ENCODE measurements at regions not wholly inside any gene's neighbourhood (a gene's known extent, or its start where the extent isn't known, plus 50 kb on each side); places are given as distances from the start of the nearest gene placed in this dataset.

- H3K9ac ChIP-seq (ENCODE audit: low read length), result no peak overlapping the region
- H2AFZ ChIP-seq (ENCODE audit: low read length), result no peak overlapping the region
- no peak overlapping the region for H3K4me2 ChIP-seq (ENCODE audit: low read length)
- no peaks in the 10 kb centered on the region for H3K79me2 ChIP-seq (ENCODE audit: insufficient read depth, low read length)
- no peaks in the 10 kb centered on the region for H4K20me1 ChIP-seq (ENCODE audit: insufficient read depth, low read length)
- no peak overlapping the region for H3K4me3 ChIP-seq (ENCODE audit: low read depth, low read length, poor library complexity, severe bottlenecking)
- TF ChIP-seq CTCF (IDR thresholded peaks at IDR 0.05; ENCODE audit: low read length) (no peak), EZH2 (IDR thresholded peaks at IDR 0.05; ENCODE audit: borderline replicate concordance, low read length) (no peak)
- H3K9me3 ChIP-seq (ENCODE audit: low read length), result no peaks in the 10 kb centered on the region
- H3F3A ChIP-seq (ENCODE audit: insufficient read depth, low read length), result no peaks in the 10 kb centered on the region
- no peak overlapping the region for H3K27ac ChIP-seq (ENCODE audit: low read depth, low read length, poor library complexity, severe bottlenecking)
- H3K27me3 ChIP-seq (ENCODE audit: insufficient read depth, low read length), result no peaks in the 10 kb centered on the region
- no peaks in the 10 kb centered on the region for H3K4me1 ChIP-seq (ENCODE audit: insufficient read depth, low read length, severe bottlenecking)
- no peaks in the 10 kb centered on the region for H3K36me3 ChIP-seq (ENCODE audit: insufficient read depth, low read length)
- H3K9me2 ChIP-seq (ENCODE audit: low read depth, low read length), result no peaks in the 10 kb centered on the region
Measured at GRCh38 chr5:8019719-8020218, 150.8 kb downstream of the MTRR start.

- H3K9ac ChIP-seq (ENCODE audit: low read length), result no peak overlapping the region
- no peaks in the 10 kb centered on the region for H3K4me1 ChIP-seq (ENCODE audit: insufficient read depth, low read length, severe bottlenecking)
- H2AFZ ChIP-seq (ENCODE audit: low read length), result no peak overlapping the region
- H3K4me2 ChIP-seq (ENCODE audit: low read length), result no peak overlapping the region
- H3F3A ChIP-seq (ENCODE audit: insufficient read depth, low read length), result no peaks in the 10 kb centered on the region
- no peak overlapping the region for H3K27ac ChIP-seq (ENCODE audit: low read depth, low read length, poor library complexity, severe bottlenecking)
- no peaks in the 10 kb centered on the region for H3K36me3 ChIP-seq (ENCODE audit: insufficient read depth, low read length)
- H3K4me3 ChIP-seq (ENCODE audit: low read depth, low read length, poor library complexity, severe bottlenecking), result no peak overlapping the region
- no peaks in the 10 kb centered on the region for H3K9me2 ChIP-seq (ENCODE audit: low read depth, low read length)
- no peaks in the 10 kb centered on the region for H3K27me3 ChIP-seq (ENCODE audit: insufficient read depth, low read length)
- TF ChIP-seq CTCF (IDR thresholded peaks at IDR 0.05; ENCODE audit: low read length), result no peak
- TF ChIP-seq EZH2 (IDR thresholded peaks at IDR 0.05; ENCODE audit: borderline replicate concordance, low read length), result no peak
- no peaks in the 10 kb centered on the region for H3K79me2 ChIP-seq (ENCODE audit: insufficient read depth, low read length)
- H3K9me3 ChIP-seq (ENCODE audit: low read length), result no peaks in the 10 kb centered on the region
- H4K20me1 ChIP-seq (ENCODE audit: insufficient read depth, low read length), result no peaks in the 10 kb centered on the region
Measured at GRCh38 chr5:8020861-8021514, 152.0 kb downstream of the MTRR start.

- Histone ChIP-seq H3K4me1 (ENCODE audit: insufficient read depth, low read length, severe bottlenecking) (no peaks in the 10 kb centered on the region), H2AFZ (ENCODE audit: low read length) (no peak overlapping the region), H4K20me1 (ENCODE audit: insufficient read depth, low read length) (no peaks in the 10 kb centered on the region), H3K27me3 (ENCODE audit: insufficient read depth, low read length) (no peaks in the 10 kb centered on the region), H3K4me2 (ENCODE audit: low read length) (no peak overlapping the region), H3K9me3 (ENCODE audit: low read length) (no peaks in the 10 kb centered on the region), H3K27ac (ENCODE audit: low read depth, low read length, poor library complexity, severe bottlenecking) (no peak overlapping the region), H3K36me3 (ENCODE audit: insufficient read depth, low read length) (no peaks in the 10 kb centered on the region), H3K9me2 (ENCODE audit: low read depth, low read length) (no peaks in the 10 kb centered on the region), H3K4me3 (ENCODE audit: low read depth, low read length, poor library complexity, severe bottlenecking) (no peak overlapping the region), H3K79me2 (ENCODE audit: insufficient read depth, low read length) (no peaks in the 10 kb centered on the region), H3K9ac (ENCODE audit: low read length) (no peak overlapping the region), H3F3A (ENCODE audit: insufficient read depth, low read length) (no peaks in the 10 kb centered on the region)
- TF ChIP-seq EZH2 (IDR thresholded peaks at IDR 0.05; ENCODE audit: borderline replicate concordance, low read length) (no peak), CTCF (IDR thresholded peaks at IDR 0.05; ENCODE audit: low read length) (no peak)
Measured at GRCh38 chr5:8028243-8028642, 159.3 kb downstream of the MTRR start.

Data from OCI-LY1 (cell line).